HUES6 (cell line): ENCODE measurements at regions not wholly inside any gene's neighbourhood (a gene's known extent, or its start where the extent isn't known, plus 50 kb on each side); places are given as distances from the start of the nearest gene placed in this dataset.
A peak's percentile ranks its signal among the peaks of the same experiment; 100 is the strongest.

ENCODE experiments used
- H3K27ac ChIP-seq: 2 replicates; pipeline ENCODE4 v1.7.0; 2013; ENCODE audit warnings: low read depth, mild to moderate bottlenecking, low read length, inconsistent platforms
- H3K27me3 ChIP-seq: 2 replicates; pipeline ENCODE4 v1.6.1; 2013; ENCODE audit warnings: low read length; ENCODE audit not compliant: control insufficient read depth, insufficient read depth
- H3K36me3 ChIP-seq: 2 replicates; pipeline ENCODE4 v1.6.1; 2013; ENCODE audit warnings: low read length; ENCODE audit not compliant: control insufficient read depth, insufficient read depth
- H3K4me1 ChIP-seq: 2 replicates; pipeline ENCODE4 v1.6.1; 2013; ENCODE audit warnings: low read length; ENCODE audit not compliant: control insufficient read depth, insufficient read depth
- H3K4me3 ChIP-seq: 2 replicates; pipeline ENCODE4 v1.5.1; 2013; ENCODE audit warnings: low read depth, low read length
- H3K9ac ChIP-seq: one replicate; pipeline ENCODE4 v1.6.1; 2013; ENCODE audit warnings: mild to moderate bottlenecking, low read length
- H3K9me3 ChIP-seq: 2 replicates; pipeline ENCODE4 v1.6.1; 2013; ENCODE audit warnings: low read depth, low read length; ENCODE audit not compliant: control insufficient read depth, insufficient read depth

DNA sequence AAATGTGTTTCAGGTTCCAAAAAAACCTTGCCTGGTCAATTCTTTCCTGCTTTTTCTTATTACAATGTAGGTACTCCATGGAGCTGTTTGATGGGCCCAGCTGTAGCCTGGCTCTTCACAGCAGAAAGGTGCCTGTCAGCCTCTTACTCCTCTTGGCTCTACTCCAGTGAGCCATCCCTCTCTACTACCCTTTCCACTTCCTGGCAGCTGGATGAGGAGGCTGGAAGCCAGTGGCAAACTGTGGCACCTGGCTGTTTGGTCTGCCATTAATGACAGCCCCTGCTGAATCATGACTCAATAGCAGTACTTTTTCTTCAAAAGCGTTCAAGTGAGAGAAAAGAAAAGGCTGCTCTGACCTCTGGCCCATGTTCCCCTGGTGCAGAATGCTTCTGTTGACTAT, 618.1 kb downstream of the PYDC2 start:
- no peaks in the 10 kb centered on the region for H3K36me3 ChIP-seq
- no peak overlapping the region for H3K27ac ChIP-seq
- no peaks in the 10 kb centered on the region for H3K9me3 ChIP-seq
- H3K27me3 ChIP-seq: no peaks in the 10 kb centered on the region
- H3K4me3 ChIP-seq: no peak overlapping the region
- H3K4me1 ChIP-seq: peaks cover 29% of the 10 kb centered on the region; the same call in 1 of the 2 replicates
- no peak overlapping the region for H3K9ac ChIP-seq

DNA sequence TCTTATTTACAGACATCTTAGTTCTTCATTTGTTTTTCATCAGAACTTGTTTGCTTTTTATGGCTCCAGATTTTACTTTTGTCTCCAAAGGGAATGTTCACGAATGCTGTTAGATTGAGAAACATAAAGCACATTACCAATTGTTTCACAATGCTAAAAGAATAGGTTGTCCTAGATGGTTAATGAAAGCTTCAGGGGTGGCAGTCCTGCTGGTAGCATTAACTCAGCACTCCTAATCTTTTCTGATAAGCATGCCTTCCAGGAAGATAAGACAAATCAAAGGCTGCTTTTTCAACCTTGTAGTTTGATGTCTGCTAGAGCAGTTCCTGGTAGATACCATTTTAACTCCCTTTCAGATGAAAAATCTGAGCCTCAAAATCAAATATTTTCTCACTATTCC, 619.4 kb downstream of the PYDC2 start:
- peak overlapping the region; percentile 28; the same call in 1 of the 2 replicates for H3K27ac ChIP-seq
- H3K4me3 ChIP-seq: no peak overlapping the region
- no peaks in the 10 kb centered on the region for H3K36me3 ChIP-seq
- no peak overlapping the region for H3K9ac ChIP-seq
- H3K9me3 ChIP-seq: no peaks in the 10 kb centered on the region
- peaks cover 29% of the 10 kb centered on the region; the same call in 1 of the 2 replicates for H3K4me1 ChIP-seq
- H3K27me3 ChIP-seq: no peaks in the 10 kb centered on the region

DNA sequence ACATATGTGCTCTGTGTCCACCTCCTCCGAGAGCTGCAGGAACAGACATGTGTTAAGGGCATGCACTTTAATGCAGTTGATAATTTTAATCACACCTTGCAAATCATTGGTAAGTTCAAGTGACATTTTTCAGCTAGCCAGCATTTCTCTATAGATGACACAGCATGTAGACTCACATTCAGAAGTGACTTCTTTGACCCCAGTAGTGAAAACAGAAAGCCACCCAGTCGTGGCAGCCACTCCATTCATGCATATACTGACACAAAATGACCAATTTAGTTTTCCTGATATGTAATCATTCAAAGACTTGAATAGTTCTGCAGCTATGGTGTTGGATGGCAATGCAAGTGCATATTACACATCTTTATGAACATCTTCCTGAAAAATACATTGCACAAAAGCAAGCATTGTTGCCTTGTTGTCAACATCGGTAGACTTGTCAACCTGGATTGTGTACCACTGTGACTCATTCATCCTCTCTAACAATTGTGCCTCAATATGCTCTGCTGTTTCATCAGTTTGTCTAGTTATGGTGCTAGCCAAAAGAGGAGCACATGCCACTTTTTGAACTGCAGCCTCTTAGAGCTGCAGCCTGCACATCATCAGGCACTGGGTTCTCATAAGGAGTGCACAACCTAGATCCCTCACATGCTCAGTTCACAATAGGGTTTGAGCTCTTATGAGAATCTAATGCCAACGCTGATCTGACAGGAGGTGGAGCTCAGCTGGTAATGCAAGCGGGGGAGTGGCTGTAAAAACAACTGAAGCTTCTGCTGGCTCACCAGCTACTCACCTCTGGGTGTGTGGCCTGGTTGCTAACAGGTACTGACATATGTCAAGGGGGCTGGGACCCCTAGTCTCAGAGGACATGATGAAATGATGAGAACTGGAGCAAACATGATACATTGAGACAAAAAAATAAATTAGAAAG, 622.0 kb downstream of the PYDC2 start:
- Histone ChIP-seq H3K4me3 (no peak overlapping the region), H3K36me3 (no peaks in the 10 kb centered on the region), H3K9me3 (no peaks in the 10 kb centered on the region), H3K27ac (no peak overlapping the region), H3K27me3 (no peaks in the 10 kb centered on the region), H3K9ac (no peak overlapping the region), H3K4me1 (peaks cover 22% of the 10 kb centered on the region; the same call in 1 of the 2 replicates)
